MM.1S (cell line): ENCODE measurements at regions not wholly inside any gene's neighbourhood (a gene's known extent, or its start where the extent isn't known, plus 50 kb on each side); places are given as distances from the start of the nearest gene placed in this dataset.

Source experiments
- DNase-seq: peaks from one replicate; pipeline ENCODE4 v3.0.0-alpha.2; 2015
- H2AFZ ChIP-seq: fragments of 300-600 bp; sonication (generic); 2 replicates; pipeline ENCODE4 v1.6.0; 2016; ENCODE audit warnings: antibody characterized with exemption, low read length
- H3F3A ChIP-seq: fragments of 300-600 bp; sonication (generic); 2 replicates; pipeline ENCODE4 v1.6.1; 2016; ENCODE audit warnings: mild to moderate bottlenecking, antibody characterized with exemption, low read length, moderate library complexity, mixed read lengths; ENCODE audit not compliant: insufficient read depth
- H3K27ac ChIP-seq: fragments of 300-600 bp; sonication (generic); 2 replicates; pipeline ENCODE4 v1.5.1; 2016; ENCODE audit warnings: mild to moderate bottlenecking, low read length
- H3K27me3 ChIP-seq: fragments of 300-600 bp; sonication (generic); replicated peaks from 2 replicates; pipeline ENCODE4 v1.6.0; 2016; ENCODE audit warnings: low read length; ENCODE audit not compliant: insufficient read depth
- H3K36me3 ChIP-seq: fragments of 300-600 bp; sonication (generic); replicated peaks from 2 replicates; pipeline ENCODE4 v1.6.1; 2016; ENCODE audit warnings: mild to moderate bottlenecking, low read length, mixed read lengths; ENCODE audit not compliant: insufficient read depth
- H3K4me1 ChIP-seq: fragments of 300-600 bp; sonication (generic); 2 replicates; pipeline ENCODE4 v1.6.1; 2016; ENCODE audit warnings: low read length, mixed read lengths
- H3K4me2 ChIP-seq: fragments of 300-600 bp; sonication (generic); 2 replicates; pipeline ENCODE4 v1.6.0; 2016; ENCODE audit warnings: low read depth, low read length
- H3K4me3 ChIP-seq: fragments of 300-600 bp; sonication (generic); 2 replicates; pipeline ENCODE4 v1.5.1; 2016; ENCODE audit warnings: low read length, mixed read lengths
- H3K79me2 ChIP-seq: fragments of 300-600 bp; sonication (generic); 2 replicates; pipeline ENCODE4 v1.6.1; 2016; ENCODE audit warnings: mixed run types, low read length, mixed read lengths
- H3K9ac ChIP-seq: fragments of 300-600 bp; sonication (generic); 2 replicates; pipeline ENCODE4 v1.6.1; 2016; ENCODE audit warnings: low read length, mixed read lengths
- H3K9me2 ChIP-seq: fragments of 300-600 bp; sonication (generic); replicated peaks from 2 replicates; pipeline ENCODE4 v1.6.1; 2016; ENCODE audit warnings: mild to moderate bottlenecking, low read length, mixed read lengths; ENCODE audit not compliant: insufficient read depth
- H3K9me3 ChIP-seq: fragments of 300-600 bp; sonication (generic); replicated peaks from 2 replicates; pipeline ENCODE4 v1.6.1; 2016; ENCODE audit warnings: mild to moderate bottlenecking, low read length, mixed read lengths; ENCODE audit not compliant: insufficient read depth
- H4K20me1 ChIP-seq: fragments of 300-600 bp; sonication (generic); 2 replicates; pipeline ENCODE4 v1.6.1; 2016; ENCODE audit warnings: mild to moderate bottlenecking, low read length, moderate library complexity, mixed read lengths; ENCODE audit not compliant: insufficient read depth
- CTCF ChIP-seq: fragments of 300-600 bp; sonication (generic); IDR thresholded peaks from 2 replicates; pipeline ENCODE4 v1.5.1; 2016; ENCODE audit warnings: antibody characterized with exemption, low read length, mixed read lengths
- EZH2 ChIP-seq: fragments of 300-600 bp; sonication (generic); optimal IDR thresholded peaks from 2 replicates; pipeline ENCODE3; 2017; ENCODE audit warnings: low read depth, mild to moderate bottlenecking, antibody characterized with exemption, low read length, mixed read lengths
- EZH2phosphoT487 ChIP-seq: fragments of 300-600 bp; sonication (generic); IDR thresholded peaks from 2 replicates; pipeline ENCODE4 v1.6.1; 2018; ENCODE audit warnings: antibody characterized with exemption, low read length

- Histone ChIP-seq H3K4me2 (peak overlapping the region; percentile 13; the same call in 1 of the 2 replicates), H3K27ac (no peak overlapping the region), H3K4me1 (peaks cover 11% of the 10 kb centered on the region; the same call in 1 of the 2 replicates)
Observed at GRCh38 chr5:164680812-164681520, 1175.5 kb downstream of the MAT2B start.

GRCh38 chr5:164687391-164687790 is 1182.0 kb downstream of the MAT2B start:
- TF ChIP-seq EZH2phosphoT487 (no peak), CTCF (no peak), EZH2 (no peak)
- H3K27ac ChIP-seq: no peak overlapping the region
- no peak overlapping the region for H3K9ac ChIP-seq
- no peak overlapping the region for H3K4me3 ChIP-seq
- no peaks in the 10 kb centered on the region for H4K20me1 ChIP-seq
- H3K9me2 ChIP-seq: no peaks in the 10 kb centered on the region
- H3K9me3 ChIP-seq: no peaks in the 10 kb centered on the region
- H3K36me3 ChIP-seq: no peaks in the 10 kb centered on the region
- no peaks in the 10 kb centered on the region for H3K27me3 ChIP-seq
- no peak overlapping the region for H3K4me2 ChIP-seq
- H2AFZ ChIP-seq: no peak overlapping the region
- H3K4me1 ChIP-seq: no peaks in the 10 kb centered on the region
- no peaks in the 10 kb centered on the region for H3F3A ChIP-seq
- H3K79me2 ChIP-seq: no peaks in the 10 kb centered on the region
- no peak for DNase-seq

More at GRCh38 chr5:164680812-164681520, 1175.5 kb downstream of the MAT2B start:
- Histone ChIP-seq H3K4me3 (no peak overlapping the region), H4K20me1 (no peaks in the 10 kb centered on the region), H3K79me2 (no peaks in the 10 kb centered on the region), H3K9me2 (no peaks in the 10 kb centered on the region), H3K9me3 (no peaks in the 10 kb centered on the region), H3K36me3 (no peaks in the 10 kb centered on the region), H3K27me3 (no peaks in the 10 kb centered on the region), H3K9ac (no peak overlapping the region), H3F3A (no peaks in the 10 kb centered on the region), H2AFZ (0 out of 2 replicates have a peak overlapping the region, but pooled peaks have one; percentile 7)
- TF ChIP-seq CTCF (no peak), EZH2phosphoT487 (no peak), EZH2 (no peak)
- no peak for DNase-seq

GRCh38 chr5:164688437-164688836 is 1183.0 kb downstream of the MAT2B start:
- Histone ChIP-seq H3K9ac (no peak overlapping the region), H4K20me1 (no peaks in the 10 kb centered on the region), H2AFZ (no peak overlapping the region), H3K9me3 (no peaks in the 10 kb centered on the region), H3K4me1 (no peaks in the 10 kb centered on the region), H3K79me2 (no peaks in the 10 kb centered on the region), H3K9me2 (no peaks in the 10 kb centered on the region), H3K36me3 (no peaks in the 10 kb centered on the region), H3K4me2 (no peak overlapping the region), H3K27me3 (no peaks in the 10 kb centered on the region), H3K4me3 (no peak overlapping the region), H3K27ac (no peak overlapping the region), H3F3A (no peaks in the 10 kb centered on the region)
- no peak for DNase-seq
- TF ChIP-seq CTCF (no peak), EZH2 (no peak), EZH2phosphoT487 (no peak)
